Gastrocnemius medialis (tissue), 4 donors: ENCODE measurements at regions not wholly inside any gene's neighbourhood (a gene's known extent, or its start where the extent isn't known, plus 50 kb on each side); places are given as distances from the start of the nearest gene placed in this dataset.
A peak's percentile ranks its signal among the peaks of the same experiment; 100 is the strongest.
"Not testable (repeated sequence)": the region's sequence is repeated elsewhere in the genome, so short reads cannot be mapped to it uniquely, and the experiment has no call there.

Source experiments
- ATAC-seq, 2 donors: fragments of 150-250 bp; one replicate each; pipeline ENCODE4 v1.9.1; 2016
- DNase-seq, 2 donors: peaks; one replicate each; pipeline ENCODE4 v3.0.0-alpha.2; 2019
- H3K27ac ChIP-seq, 4 donors: fragments of 200-600 bp; sonication (generic); 1 replicate in 1 of 4; 2 replicates in 3 of 4; pipeline ENCODE4 v1.5.1; 2016 to 2018; ENCODE audit warnings: mild to moderate bottlenecking in 2 of 4, moderate library complexity in 1 of 4
- H3K27me3 ChIP-seq, 3 donors: fragments of 200-600 bp; sonication (generic) in 2 of 3; 1 replicate in 1 of 3; 2 replicates in 2 of 3; pipeline versions ENCODE4 v1.5.1 to v1.6.0; 2016 to 2019; ENCODE audit warnings: mild to moderate bottlenecking in 1 of 3, moderate library complexity in 1 of 3
- H3K36me3 ChIP-seq, 2 donors: fragments of 200-600 bp; sonication (generic) in 1 of 2; one replicate each; pipeline ENCODE4 v1.5.1; 2017 to 2018
- H3K4me1 ChIP-seq, 2 donors: fragments of 200-600 bp; sonication (generic) in 1 of 2; one replicate each; pipeline ENCODE4 v1.5.1; 2016 to 2017; ENCODE audit warnings: mild to moderate bottlenecking in 2 of 2
- H3K4me3 ChIP-seq, 4 donors: fragments of 200-600 bp; sonication (generic) in 3 of 4; 1 replicate in 1 of 4; 2 replicates in 3 of 4; pipeline ENCODE4 v1.5.1; 2016 to 2019; ENCODE audit warnings: mild to moderate bottlenecking in 2 of 4
- H3K9me3 ChIP-seq, 3 donors: fragments of 200-600 bp; sonication (generic) in 2 of 3; 1 replicate in 1 of 3; 2 replicates in 2 of 3; pipeline ENCODE4 v1.5.1; 2016 to 2019
- POLR2A ChIP-seq, 2 donors: fragments of 450-650 bp; IDR thresholded peaks; one replicate each; pipeline ENCODE4 v1.6.1; 2017; ENCODE audit warnings: antibody characterized with exemption in 2 of 2, mild to moderate bottlenecking in 2 of 2, moderate library complexity in 2 of 2
- in situ Hi-C, 4 donors: fragments of 200-750 bp; cut with MboI; loops; one replicate each; pipeline versions ENCODE4 v1.15.0 to v1.8.0; 2017; ENCODE audit warnings: low sequenced_read_pairs in 4 of 4
- intact Hi-C: fragments of 100-400 bp; cut with DNase I; formaldehyde crosslinking; loops from one replicate; pipeline ENCODE4 v1.15.1; 2023; ENCODE audit warnings: low total_unique reads
- TF ChIP-seq, protein P1 (sequence below), 5 experiments: fragments of 450-650 bp in 3 of 5; fragments of 200-600 bp in 2 of 5; sonication (generic) in 2 of 5; IDR thresholded peaks in 4 of 5; conservative IDR thresholded peaks in 1 of 5; 1 replicate in 4 of 5; 2 replicates in 1 of 5; pipeline ENCODE4 v1.5.1; 2016 to 2019; ENCODE audit warnings: antibody characterized with exemption in 5 of 5, mild to moderate bottlenecking in 3 of 5, moderate library complexity in 3 of 5

DNA sequence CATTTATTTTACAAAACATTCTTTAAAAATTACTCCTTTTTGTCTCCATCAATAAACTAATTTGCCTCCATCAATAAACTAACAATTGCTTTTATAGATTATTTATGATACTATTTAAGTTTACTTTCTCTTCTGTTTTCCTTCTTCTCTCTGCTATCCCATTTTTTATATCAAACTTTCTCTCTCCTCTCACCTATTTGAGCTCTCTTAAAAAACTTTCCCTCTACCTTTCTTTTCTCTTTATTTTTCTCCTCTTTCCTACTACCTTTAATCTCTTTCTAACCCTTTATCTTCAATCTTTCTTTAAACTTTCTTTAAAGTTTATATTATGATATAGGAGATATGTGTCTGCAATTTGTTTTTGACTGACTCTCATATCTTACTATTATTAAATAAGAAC lies 566.4 kb downstream of the DACH1 start:
- intact Hi-C loops = loop anchor here (10.0 kb wide), 1 partner anchor 574 kb away; no protein-coding TSS in a partner anchor
- Histone ChIP-seq H3K9me3 (no peaks in the 10 kb centered on the region), H3K27ac (no peak overlapping the region), H3K4me1 (no peaks in the 10 kb centered on the region), H3K4me3 (no peak overlapping the region), H3K27me3 (no peaks in the 10 kb centered on the region), H3K36me3 (no peaks in the 10 kb centered on the region)
- TF ChIP-seq, protein P1, sequence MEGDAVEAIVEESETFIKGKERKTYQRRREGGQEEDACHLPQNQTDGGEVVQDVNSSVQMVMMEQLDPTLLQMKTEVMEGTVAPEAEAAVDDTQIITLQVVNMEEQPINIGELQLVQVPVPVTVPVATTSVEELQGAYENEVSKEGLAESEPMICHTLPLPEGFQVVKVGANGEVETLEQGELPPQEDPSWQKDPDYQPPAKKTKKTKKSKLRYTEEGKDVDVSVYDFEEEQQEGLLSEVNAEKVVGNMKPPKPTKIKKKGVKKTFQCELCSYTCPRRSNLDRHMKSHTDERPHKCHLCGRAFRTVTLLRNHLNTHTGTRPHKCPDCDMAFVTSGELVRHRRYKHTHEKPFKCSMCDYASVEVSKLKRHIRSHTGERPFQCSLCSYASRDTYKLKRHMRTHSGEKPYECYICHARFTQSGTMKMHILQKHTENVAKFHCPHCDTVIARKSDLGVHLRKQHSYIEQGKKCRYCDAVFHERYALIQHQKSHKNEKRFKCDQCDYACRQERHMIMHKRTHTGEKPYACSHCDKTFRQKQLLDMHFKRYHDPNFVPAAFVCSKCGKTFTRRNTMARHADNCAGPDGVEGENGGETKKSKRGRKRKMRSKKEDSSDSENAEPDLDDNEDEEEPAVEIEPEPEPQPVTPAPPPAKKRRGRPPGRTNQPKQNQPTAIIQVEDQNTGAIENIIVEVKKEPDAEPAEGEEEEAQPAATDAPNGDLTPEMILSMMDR (IDR thresholded peaks at IDR 0.05 in 4 of 5, conservative IDR thresholded peaks at IDR 0.05 in 1 of 5) = no peak
- no peak for TF ChIP-seq POLR2A (IDR thresholded peaks at IDR 0.05)
- in situ Hi-C loops = no loop called here
- ATAC-seq = no peak
- no peak for DNase-seq

DNA sequence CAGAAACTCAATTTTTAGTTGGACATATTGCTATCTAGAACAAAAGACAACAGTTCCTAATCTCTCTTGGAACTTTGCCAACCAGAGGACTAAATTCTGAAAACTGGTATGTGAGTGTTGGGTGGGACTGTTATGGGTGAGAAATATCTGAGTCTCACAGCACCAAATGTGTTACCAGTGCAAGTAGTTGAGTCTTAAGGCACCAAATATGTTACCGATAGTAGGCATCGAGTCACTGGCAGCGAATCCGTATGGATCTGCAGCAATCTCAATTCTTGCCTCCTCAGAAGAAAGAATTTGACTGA lies 575.2 kb downstream of the DACH1 start:
- in situ Hi-C loops = loop anchor here in 2 of 4 donors (25.0 kb wide), 1 partner anchor 596 kb away; no protein-coding TSS in a partner anchor

DNA sequence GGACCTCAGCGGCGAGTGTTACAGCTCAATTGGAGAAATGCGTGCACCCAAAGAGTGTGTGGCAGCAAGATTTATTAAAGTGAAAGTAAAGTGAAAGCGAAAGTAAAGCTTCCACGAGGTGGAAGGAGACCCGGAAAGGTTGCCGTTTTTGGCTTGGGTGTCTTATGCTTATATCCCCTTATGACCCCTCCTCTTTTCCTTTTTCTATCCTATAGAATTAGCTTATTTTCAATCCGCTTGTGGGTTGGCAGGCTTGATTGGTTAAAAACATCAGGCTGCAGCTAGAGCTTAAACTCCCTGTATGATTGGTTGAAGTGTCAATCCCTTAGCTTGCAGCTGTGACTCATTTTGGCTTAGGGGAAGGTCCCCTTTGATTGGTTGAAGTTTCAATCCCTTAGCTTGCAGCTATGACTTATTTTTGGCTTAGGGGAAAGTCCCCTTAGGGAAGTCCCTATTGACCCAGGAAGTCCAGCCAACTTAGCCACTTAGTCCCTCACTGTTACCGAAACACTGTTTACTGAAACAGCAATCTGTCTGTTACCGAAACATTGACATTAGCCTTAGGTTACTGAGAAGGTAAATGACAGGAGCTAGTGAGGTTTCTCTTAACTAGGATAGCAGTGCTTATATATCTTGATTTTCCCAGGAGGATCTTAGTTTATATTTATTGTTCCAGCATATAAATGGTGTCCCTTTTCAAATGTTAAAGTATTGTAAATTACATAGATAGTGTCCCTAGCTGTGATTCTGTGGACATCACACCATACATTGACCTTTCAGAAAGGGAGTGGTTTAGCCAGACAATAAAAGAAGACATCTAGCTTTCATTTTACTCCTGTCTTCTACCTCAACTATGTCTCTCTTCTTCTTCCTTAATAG lies 575.8 kb downstream of the DACH1 start:
- H3K4me1 ChIP-seq = no peaks in the 10 kb centered on the region
- intact Hi-C loops = no loop called here
- TF ChIP-seq, protein P1 (IDR thresholded peaks at IDR 0.05 in 4 of 5, conservative IDR thresholded peaks at IDR 0.05 in 1 of 5) = no peak
- TF ChIP-seq POLR2A (IDR thresholded peaks at IDR 0.05) = no peak
- ATAC-seq (peak; percentile 56 to 67), DNase-seq (peak; percentile 8 to 29)
- no peaks in the 10 kb centered on the region for H3K36me3 ChIP-seq
- H3K27ac ChIP-seq = peak overlapping the region; percentile 33 to 69 (median 58)
- H3K27me3 ChIP-seq = no peaks in the 10 kb centered on the region
- H3K9me3 ChIP-seq = no peaks in the 10 kb centered on the region
- H3K4me3 ChIP-seq = peak overlapping the region; percentile 37 to 62 (median 59)
- in situ Hi-C loops = loop anchor here in 2 of 4 donors (25.0 kb wide), 1 partner anchor 596 kb away; no protein-coding TSS in a partner anchor

More for the DNA sequence above, 575.2 kb downstream of the DACH1 start:
- Histone ChIP-seq H3K4me1 (no peaks in the 10 kb centered on the region), H3K27ac (peak overlapping the region; percentile 33 to 69 (median 58)), H3K36me3 (no peaks in the 10 kb centered on the region), H3K9me3 (no peaks in the 10 kb centered on the region), H3K4me3 (peak overlapping the region in 2 of 4 donors; percentile 37 to 62), H3K27me3 (no peaks in the 10 kb centered on the region)
- TF ChIP-seq, protein P1 (IDR thresholded peaks at IDR 0.05 in 4 of 5, conservative IDR thresholded peaks at IDR 0.05 in 1 of 5) = no peak
- TF ChIP-seq POLR2A (IDR thresholded peaks at IDR 0.05) = no peak
- intact Hi-C loops = no loop called here
- ATAC-seq (no peak), DNase-seq (no peak)

DNA sequence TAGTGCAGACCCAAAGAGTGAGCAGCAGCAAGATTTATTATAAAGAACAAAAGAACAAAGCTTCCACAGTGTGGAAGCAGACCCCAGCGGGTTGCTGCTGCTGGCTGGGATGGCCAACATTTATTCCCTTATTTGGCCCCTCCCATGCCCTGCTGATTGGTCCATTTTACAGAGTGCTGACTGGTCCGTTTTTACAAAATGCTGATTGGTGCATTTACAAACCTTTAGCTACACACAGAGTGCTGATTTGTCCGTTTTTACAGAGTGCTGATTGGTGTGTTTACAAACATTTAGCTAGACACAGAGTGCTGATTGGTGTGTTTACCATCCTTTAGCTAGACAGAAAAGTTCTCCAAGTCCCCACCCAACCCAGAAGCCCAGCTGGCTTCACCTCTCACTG lies 577.0 kb downstream of the DACH1 start:
- H3K4me1 ChIP-seq, H3K27me3 ChIP-seq, DNase-seq, intact Hi-C loops, ATAC-seq, H3K9me3 ChIP-seq, H3K36me3 ChIP-seq: not testable (repeated sequence)
- Histone ChIP-seq H3K4me3 (peak overlapping the region in 2 of 4 donors; percentile 37 to 62), H3K27ac (peak overlapping the region in 2 of 4 donors; percentile 57 to 60)
- in situ Hi-C loops = loop anchor here in 2 of 4 donors (25.0 kb wide), 1 partner anchor 597 kb away; no protein-coding TSS in a partner anchor

DNA sequence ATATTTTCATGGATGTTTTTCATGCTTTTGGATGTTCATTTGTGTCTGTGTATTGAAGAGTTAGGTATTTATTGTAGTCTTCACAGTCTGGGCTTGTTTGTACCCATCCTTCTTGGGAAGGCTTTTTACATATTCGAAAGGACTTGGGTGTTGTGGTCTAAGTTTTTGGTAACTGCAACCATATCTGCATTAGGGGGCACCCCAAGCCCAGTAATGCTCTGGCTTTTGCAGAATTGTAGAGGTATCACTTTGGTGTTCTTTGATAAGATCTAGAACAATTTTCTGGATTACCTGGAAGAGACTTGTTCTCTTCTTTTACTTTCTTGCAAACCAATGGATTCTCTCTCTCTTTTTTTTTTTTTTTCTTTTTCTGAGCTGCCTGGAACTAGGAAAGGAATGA lies 581.3 kb downstream of the DACH1 start:
- Histone ChIP-seq H3K27ac (no peak overlapping the region), H3K4me3 (no peak overlapping the region), H3K9me3 (no peaks in the 10 kb centered on the region), H3K27me3 (no peaks in the 10 kb centered on the region), H3K4me1 (no peaks in the 10 kb centered on the region), H3K36me3 (no peaks in the 10 kb centered on the region)
- intact Hi-C loops (no loop called here), in situ Hi-C loops (loop anchor here in 2 of 4 donors (25.0 kb wide), 1 partner anchor 602 kb away; no protein-coding TSS in a partner anchor)
- ATAC-seq (no peak), DNase-seq (no peak)
- TF ChIP-seq, protein P1 (IDR thresholded peaks at IDR 0.05 in 4 of 5, conservative IDR thresholded peaks at IDR 0.05 in 1 of 5) = peak in 1 of 5 experiments; percentile 8
- no peak for TF ChIP-seq POLR2A (IDR thresholded peaks at IDR 0.05)
